Testis (tissue), 2 donors: ENCODE measurements at regions not wholly inside any gene's neighbourhood (a gene's known extent, or its start where the extent isn't known, plus 50 kb on each side); places are given as distances from the start of the nearest gene placed in this dataset.

ENCODE experiments used
- CTCF ChIP-seq, 3 experiments: fragments of 450-650 bp in 2 of 3; fragments of 200-600 bp in 1 of 3; sonication (generic) in 1 of 3; IDR thresholded peaks; one replicate each; pipeline ENCODE4 v1.5.1; 2016 to 2019; ENCODE audit warnings: antibody characterized with exemption in 3 of 3, mild to moderate bottlenecking in 2 of 3, moderate library complexity in 1 of 3
- POLR2A ChIP-seq: fragments of 450-650 bp; IDR thresholded peaks from one replicate; pipeline ENCODE4 v1.6.1; 2017; ENCODE audit warnings: antibody characterized with exemption, mild to moderate bottlenecking, moderate library complexity

- TF ChIP-seq CTCF (IDR thresholded peaks at IDR 0.05) (no peak), POLR2A (no peak)
Measured at GRCh38 chr11:8832571-8833260, 78.3 kb upstream of the AKIP1 start.
